Fibroblast of skin of right biceps (primary cell): ENCODE measurements at regions not wholly inside any gene's neighbourhood (a gene's known extent, or its start where the extent isn't known, plus 50 kb on each side); places are given as distances from the start of the nearest gene placed in this dataset.
"Not testable (repeated sequence)": the region's sequence is repeated elsewhere in the genome, so short reads cannot be mapped to it uniquely, and the experiment has no call there.

Experiments
- DNase-seq: peaks from one replicate; pipeline ENCODE4 v3.0.0-alpha.2; 2013

DNA sequence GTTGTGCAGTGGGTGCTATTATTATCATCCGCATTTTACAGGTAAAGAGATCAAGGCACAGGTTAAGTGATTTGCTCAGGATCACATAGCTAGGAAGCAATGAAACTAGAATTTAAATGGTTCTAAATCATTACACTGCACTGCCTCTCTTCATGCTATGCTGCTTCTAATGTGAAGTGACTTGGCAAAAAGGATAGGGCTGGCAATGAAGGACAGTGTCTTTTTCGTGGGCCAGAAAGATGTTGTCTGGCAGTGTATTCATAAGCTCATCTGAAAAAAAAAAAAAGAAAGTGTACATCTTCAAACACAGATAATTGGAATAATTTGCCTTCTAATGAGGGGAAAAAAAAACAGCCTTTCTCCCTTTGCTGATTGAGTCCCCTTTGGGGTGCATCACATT lies 132.2 kb upstream of the FUNDC1 start:
- no peak for DNase-seq

DNA sequence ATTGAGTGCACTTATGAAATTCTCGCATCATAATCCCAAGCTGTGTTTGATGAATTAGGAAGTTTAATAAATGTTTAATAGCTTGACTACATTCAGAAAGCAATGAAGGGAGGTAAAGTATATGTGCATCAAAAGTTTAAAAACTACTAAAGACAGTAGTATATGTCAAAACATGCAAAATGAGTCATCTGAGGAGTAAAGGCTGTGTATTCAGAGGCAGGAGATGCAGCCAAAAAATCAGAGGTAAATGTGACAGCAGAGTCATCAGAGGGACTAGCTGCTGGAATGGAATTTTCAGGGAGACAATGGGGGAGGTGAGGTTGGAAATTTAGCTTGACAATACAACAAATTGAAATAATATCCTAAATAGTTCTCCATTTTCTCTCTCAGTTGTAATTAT lies 127.0 kb upstream of the FUNDC1 start:
- no peak for DNase-seq

DNA sequence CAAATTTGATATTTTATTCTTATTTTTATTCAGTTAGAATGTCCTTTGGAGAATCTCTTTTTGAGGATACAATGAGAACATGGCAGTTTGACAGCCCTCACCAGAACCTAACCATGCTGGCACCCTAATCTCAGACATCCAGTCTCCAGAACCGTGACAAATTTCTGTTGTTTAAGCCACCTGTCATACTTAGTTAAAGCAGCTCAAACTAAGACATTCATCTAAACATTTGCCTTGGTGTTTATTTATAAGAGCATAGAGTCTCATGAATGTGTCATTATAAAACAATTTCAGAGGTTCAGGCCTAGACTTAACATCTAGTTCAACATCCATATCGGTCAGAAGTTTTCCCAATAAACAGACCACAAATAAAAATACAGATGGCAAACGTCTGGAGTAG lies 125.1 kb upstream of the FUNDC1 start:
- no peak for DNase-seq

DNA sequence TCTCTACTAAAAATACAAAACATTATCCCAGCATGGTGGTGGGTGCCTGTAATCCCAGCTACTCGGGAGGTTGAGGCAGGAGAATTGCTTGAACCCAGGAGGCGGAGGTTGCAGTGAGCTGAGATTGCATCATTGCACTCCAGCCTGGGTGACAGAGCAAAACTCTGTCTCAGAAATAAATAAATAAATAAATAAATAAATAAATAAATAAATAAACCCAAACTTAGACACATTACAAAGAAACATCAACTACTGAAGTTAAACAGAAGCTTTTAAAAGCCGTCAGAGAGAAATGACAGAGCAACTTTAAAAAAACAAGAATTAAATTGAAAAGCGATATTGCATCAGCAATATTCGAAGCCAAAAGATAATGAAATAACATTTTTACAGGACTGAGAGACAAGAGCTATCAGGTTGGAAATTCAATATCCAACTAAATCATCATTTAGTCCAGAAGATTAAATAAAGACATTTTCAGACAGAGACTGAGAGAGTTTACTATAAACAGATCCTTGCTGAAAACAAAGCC lies 115.1 kb upstream of the FUNDC1 start:
- DNase-seq = not testable (repeated sequence)

DNA sequence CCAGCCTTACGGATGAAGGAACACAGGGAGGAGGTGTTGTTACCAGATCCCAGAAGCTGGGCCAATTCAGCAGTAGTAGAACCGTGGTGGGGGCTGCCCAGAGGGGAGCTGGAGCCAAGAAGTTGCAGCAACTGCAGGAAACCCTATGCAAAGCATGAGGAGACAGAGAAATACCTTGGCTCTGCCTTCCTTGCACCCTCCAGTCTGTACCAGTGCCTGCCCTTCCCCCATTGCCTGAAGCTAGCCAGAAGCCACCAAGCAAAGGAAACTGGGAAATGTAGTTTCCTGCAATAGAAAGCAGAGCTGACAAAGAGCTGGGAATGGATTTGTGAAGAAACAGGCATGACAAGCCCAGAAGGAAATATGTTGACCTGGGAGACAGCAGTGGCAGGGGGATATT lies 108.7 kb upstream of the FUNDC1 start:
- no peak for DNase-seq

DNA sequence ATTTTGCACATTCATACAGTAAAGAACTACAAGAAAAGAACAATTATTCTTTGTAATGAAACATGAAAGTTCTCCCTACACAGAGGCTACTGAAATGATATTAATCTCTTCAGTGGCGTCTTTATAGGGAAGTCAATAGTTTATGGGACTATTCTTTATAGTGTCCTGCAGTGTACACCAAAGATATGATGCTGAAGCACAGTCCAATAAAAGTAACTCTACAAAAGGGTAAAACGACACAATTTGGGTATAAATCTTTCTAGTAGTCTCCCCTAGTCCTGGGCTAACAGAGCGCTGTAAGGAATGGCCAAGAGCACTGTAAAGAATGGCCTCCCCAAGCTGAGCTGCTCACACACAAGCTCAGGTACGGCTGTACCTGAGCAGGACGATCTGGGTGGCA lies 101.1 kb upstream of the FUNDC1 start:
- DNase-seq = no peak

DNA sequence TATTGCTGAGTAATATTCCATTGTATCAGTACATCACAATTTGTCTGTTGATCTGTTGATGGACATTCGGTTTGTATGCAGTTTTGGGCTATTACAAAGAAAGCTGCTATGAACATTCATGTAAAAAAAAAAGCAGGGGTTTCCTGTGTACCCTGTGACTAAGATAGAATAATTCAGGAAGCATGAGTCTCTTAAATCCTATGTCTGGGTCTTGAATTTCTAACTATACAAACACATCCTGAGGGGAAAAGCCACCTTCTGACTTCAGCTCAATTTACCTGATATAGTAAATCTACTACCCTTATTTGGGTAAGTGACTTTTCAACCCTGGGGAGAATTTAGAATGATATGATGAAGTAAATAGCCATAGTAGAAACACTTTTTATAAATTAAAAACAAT lies 94.6 kb upstream of the FUNDC1 start:
- DNase-seq = no peak

DNA sequence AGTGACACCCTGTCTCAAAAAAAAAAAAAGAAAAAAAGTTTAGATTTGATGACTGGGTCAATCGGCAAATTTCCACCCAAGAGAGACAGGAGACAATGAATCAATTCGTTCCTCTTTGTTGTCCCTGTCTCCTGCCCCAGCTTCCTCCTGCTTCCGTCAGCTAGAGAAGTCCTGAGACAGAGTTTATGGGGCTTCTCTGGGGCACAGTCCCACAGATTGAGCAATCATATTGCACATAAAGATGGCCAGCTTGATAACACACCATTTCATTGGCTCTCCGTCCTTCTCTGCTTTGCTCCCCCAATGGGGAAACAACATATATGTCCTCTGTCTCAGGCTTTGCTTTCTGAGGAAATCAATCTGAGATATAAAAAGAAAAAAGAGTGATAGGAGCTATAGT lies 78.4 kb upstream of the FUNDC1 start:
- DNase-seq = no peak

DNA sequence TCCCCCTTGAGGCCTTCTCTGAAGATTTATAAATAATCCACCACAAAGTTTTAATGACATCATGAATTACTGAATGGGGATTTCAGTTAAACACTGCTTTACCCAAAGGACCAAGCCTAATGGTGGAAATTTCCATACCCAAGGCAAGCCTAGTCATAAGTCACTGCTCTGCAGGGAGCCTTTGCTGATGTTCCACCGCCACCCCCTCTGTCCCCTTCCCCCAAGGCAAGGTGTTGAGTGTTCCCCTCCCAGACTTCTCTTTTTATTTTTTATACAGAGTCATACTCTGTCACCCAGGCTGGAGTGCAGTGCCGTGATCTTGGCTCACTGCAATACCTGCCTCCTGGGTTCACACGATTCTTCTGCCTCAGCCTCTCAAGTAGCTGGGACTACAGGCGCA lies 76.4 kb upstream of the FUNDC1 start:
- no peak for DNase-seq

DNA sequence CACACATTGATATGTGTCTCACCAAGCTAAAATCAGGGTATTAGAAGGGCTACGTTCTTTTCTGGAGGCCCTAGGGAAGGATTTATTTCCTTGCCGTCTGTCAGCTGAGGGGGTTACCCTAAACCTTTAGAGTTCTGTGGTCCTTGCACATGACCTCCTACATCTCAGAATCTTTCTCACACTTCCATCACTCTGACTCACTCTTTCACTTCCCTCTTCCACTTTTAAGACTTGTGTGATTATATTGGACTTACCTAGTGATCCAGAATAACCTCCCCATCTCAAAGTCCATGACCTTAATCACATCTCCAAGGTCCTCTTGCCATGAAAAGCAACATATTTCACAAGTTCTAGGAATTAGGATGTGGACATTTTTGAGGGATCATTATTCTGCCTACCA lies 53.6 kb upstream of the FUNDC1 start:
- DNase-seq = no peak
